ENCODE measurements at regions not wholly inside any gene's neighbourhood (a gene's known extent, or its start where the extent isn't known, plus 50 kb on each side); places are given as distances from the start of the nearest gene placed in this dataset.

GRCh38 chr3:152060701-152061100, 187.3 kb downstream of the SUCNR1 start:
- intact Hi-C loops (cut with DNase I) = no loop called here
- H3K4me3 ChIP-seq = no peak overlapping the region
- TF ChIP-seq CTCF (IDR thresholded peaks at IDR 0.05) = no peak
- no peak for DNase-seq
- no peaks in the 10 kb centered on the region for H3K4me1 ChIP-seq
- H3K9me3 ChIP-seq = no peaks in the 10 kb centered on the region
- no peaks in the 10 kb centered on the region for H3K36me3 ChIP-seq
- H3K27me3 ChIP-seq = no peaks in the 10 kb centered on the region
- H3K27ac ChIP-seq = no peak overlapping the region
- H3K9ac ChIP-seq (ENCODE audit: low read depth in 2 of 2, low read length in 2 of 2) = no peak overlapping the region

GRCh38 chr3:152061296-152061695, 187.9 kb downstream of the SUCNR1 start:
- H3K4me1 ChIP-seq = no peaks in the 10 kb centered on the region
- H3K36me3 ChIP-seq = no peaks in the 10 kb centered on the region
- no peak for TF ChIP-seq CTCF (IDR thresholded peaks at IDR 0.05)
- intact Hi-C loops (cut with DNase I) = no loop called here
- no peaks in the 10 kb centered on the region for H3K9me3 ChIP-seq
- H3K27ac ChIP-seq = no peak overlapping the region
- H3K4me3 ChIP-seq = no peak overlapping the region
- DNase-seq = no peak
- H3K9ac ChIP-seq (ENCODE audit: low read depth in 2 of 2, low read length in 2 of 2) = no peak overlapping the region
- no peaks in the 10 kb centered on the region for H3K27me3 ChIP-seq

GRCh38 chr3:152069871-152070270, 196.4 kb downstream of the SUCNR1 start:
- Histone ChIP-seq H3K9ac (ENCODE audit: low read depth in 2 of 2, low read length in 2 of 2) (no peak overlapping the region), H3K9me3 (no peaks in the 10 kb centered on the region)
- intact Hi-C loops (cut with DNase I) = loop anchor here (5.0 kb wide), 1 partner anchor 372 kb away; no protein-coding TSS in a partner anchor

GRCh38 chr3:152071315-152071714, 197.4 kb upstream of the MBNL1 start:
- Histone ChIP-seq H3K27ac (no peak overlapping the region), H3K27me3 (no peaks in the 10 kb centered on the region), H3K9me3 (no peaks in the 10 kb centered on the region), H3K4me3 (no peak overlapping the region), H3K9ac (ENCODE audit: low read depth in 2 of 2, low read length in 2 of 2) (no peak overlapping the region), H3K4me1 (no peaks in the 10 kb centered on the region), H3K36me3 (no peaks in the 10 kb centered on the region)
- no peak for TF ChIP-seq CTCF (IDR thresholded peaks at IDR 0.05)
- no peak for DNase-seq
- intact Hi-C loops (cut with DNase I) = loop anchor here (5.0 kb wide), 1 partner anchor 371 kb away; no protein-coding TSS in a partner anchor

More at GRCh38 chr3:152069871-152070270, 196.4 kb downstream of the SUCNR1 start:
- TF ChIP-seq CTCF (IDR thresholded peaks at IDR 0.05) = no peak
- Histone ChIP-seq H3K36me3 (no peaks in the 10 kb centered on the region), H3K27me3 (no peaks in the 10 kb centered on the region), H3K27ac (no peak overlapping the region), H3K4me3 (no peak overlapping the region), H3K4me1 (no peaks in the 10 kb centered on the region)
- no peak for DNase-seq

- Histone ChIP-seq H3K27me3 (no peaks in the 10 kb centered on the region), H3K4me3 (no peak overlapping the region), H3K27ac (no peak overlapping the region), H3K4me1 (no peaks in the 10 kb centered on the region), H3K9ac (ENCODE audit: low read depth in 2 of 2, low read length in 2 of 2) (no peak overlapping the region), H3K9me3 (no peaks in the 10 kb centered on the region), H3K36me3 (no peaks in the 10 kb centered on the region)
- TF ChIP-seq CTCF (IDR thresholded peaks at IDR 0.05) = peak; percentile 33
- intact Hi-C loops (cut with DNase I) = loop anchor here (5.0 kb wide), 1 partner anchor 370 kb away; no protein-coding TSS in a partner anchor
- DNase-seq = no peak
These were observed 196.8 kb upstream of the MBNL1 start for GRCh38 chr3:152071924-152072323.

Measured in colonic mucosa (tissue), 4 donors.